ENCODE measurements at regions not wholly inside any gene's neighbourhood (a gene's known extent, or its start where the extent isn't known, plus 50 kb on each side); places are given as distances from the start of the nearest gene placed in this dataset.

- no peak for TF ChIP-seq CTCF (IDR thresholded peaks at IDR 0.05)
- no peak for TF ChIP-seq ZFX (IDR thresholded peaks at IDR 0.05; ENCODE audit: borderline replicate concordance)
Measured at GRCh38 chr3:193116871-193117270, 124.2 kb upstream of the PLAAT1 start.
